HG03064 (cell line): ENCODE measurements at regions not wholly inside any gene's neighbourhood (a gene's known extent, or its start where the extent isn't known, plus 50 kb on each side); places are given as distances from the start of the nearest gene placed in this dataset.

Source experiments
- ATAC-seq: cut with Tn5 transposase; IDR thresholded peaks from one replicate; pipeline ENCODE4 v1.9.1; 2021; ENCODE audit warnings: low read depth; ENCODE audit not compliant: unreplicated experiment

GRCh38 chr6:22219925-22220324, 76.9 kb downstream of the PRL start:
- ATAC-seq: no peak

GRCh38 chr6:22221211-22221610, 75.6 kb downstream of the PRL start:
- no peak for ATAC-seq

DNA sequence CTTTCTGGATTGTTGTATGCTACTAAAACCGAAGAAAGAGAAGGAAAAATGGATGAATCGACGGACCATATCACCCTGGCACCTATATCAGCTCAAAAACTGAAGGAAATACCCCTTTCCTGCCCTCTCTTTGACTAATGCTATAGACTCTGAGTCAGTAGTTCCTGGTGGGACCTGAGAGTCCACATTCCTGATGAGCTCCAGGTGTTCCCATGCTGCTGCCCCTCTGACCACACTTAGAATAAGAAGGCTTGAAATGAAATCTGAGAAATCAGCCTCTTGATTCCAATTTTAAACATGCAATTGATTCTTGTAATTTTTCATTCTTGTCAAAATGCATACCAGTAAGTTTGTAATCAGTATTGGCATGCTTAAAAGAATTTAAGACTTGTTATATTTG, 75.2 kb downstream of the PRL start:
- ATAC-seq: no peak

DNA sequence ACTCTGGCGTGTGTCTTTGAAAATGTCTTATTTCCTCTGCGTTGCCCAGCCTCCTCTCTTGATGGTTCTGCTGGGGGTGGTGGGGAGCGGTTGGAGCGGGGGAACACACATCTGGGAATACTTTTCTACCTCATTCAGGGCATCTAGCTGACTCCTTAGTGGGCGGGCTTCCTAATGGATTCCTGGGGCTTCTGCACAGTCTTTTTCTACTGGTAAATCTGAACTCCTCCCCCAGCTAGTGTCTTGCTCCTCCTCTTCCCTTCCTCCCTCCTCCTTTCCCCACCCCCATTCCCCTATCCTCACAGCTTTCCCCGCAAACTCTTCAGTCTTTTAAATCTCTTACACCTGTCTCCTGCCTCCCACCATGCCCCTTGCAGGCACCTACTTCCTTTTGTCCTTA, 74.4 kb downstream of the PRL start:
- ATAC-seq: no peak

DNA sequence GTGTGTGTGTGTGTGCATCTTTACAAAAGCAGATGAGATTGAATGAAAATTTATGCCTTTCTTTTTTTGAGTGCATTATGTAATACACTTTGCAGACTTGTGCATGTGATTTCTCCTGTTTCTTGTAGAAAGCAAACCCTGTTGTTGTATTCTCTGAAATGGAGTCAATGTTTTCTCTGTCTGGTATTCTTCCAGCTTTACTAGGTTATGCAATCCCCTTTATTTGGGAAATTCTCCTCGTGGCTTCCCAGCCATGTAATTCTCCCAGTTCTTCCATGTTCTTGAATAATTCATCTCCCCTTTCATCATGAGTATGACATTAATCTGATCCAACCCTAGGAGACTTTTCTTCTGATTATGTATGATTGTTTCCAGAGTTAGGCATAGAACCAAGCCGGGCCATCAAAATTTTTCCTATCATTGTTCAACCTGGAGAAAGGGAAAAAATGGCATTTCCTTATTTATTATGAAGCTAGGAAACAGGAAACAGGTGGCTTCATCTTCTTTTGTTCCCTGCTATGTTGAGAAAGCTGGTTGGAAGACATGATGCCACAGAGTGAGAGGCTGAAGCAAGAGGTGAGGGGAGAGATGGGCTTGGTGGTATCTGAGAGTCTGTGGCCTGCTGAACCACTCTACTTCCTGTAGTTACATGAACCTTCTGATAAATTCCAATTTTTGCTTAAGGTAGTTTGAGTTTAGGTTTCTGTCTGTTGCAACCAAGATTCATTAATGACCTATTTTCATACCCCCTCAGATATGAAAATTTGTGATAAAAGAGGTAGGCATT, 68.8 kb downstream of the PRL start:
- no peak for ATAC-seq

DNA sequence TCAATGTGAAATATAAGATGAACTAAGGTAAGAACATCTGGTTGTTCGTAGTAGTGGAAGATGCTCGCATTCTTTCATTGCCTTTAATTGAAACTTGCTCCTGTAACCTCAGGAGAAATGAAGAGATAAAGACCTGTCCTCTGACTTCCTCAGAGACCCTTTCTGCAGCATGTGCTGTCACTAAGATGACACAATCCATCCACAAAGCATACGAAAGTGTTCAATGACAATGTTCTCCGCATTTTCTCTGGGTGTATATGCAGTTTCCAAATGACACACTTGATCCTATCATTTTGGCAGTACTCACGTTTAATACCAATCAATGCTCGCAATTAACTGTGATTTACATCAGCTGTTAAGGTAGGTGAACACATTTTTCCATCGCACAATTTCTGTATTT, 65.8 kb downstream of the PRL start:
- ATAC-seq: no peak

GRCh38 chr6:22231616-22232015, 65.2 kb downstream of the PRL start:
- ATAC-seq: no peak

- ATAC-seq: no peak
Observed at GRCh38 chr6:22236626-22237414, 60.0 kb downstream of the PRL start.
